ENCODE measurements at regions not wholly inside any gene's neighbourhood (a gene's known extent, or its start where the extent isn't known, plus 50 kb on each side); places are given as distances from the start of the nearest gene placed in this dataset.

DNA sequence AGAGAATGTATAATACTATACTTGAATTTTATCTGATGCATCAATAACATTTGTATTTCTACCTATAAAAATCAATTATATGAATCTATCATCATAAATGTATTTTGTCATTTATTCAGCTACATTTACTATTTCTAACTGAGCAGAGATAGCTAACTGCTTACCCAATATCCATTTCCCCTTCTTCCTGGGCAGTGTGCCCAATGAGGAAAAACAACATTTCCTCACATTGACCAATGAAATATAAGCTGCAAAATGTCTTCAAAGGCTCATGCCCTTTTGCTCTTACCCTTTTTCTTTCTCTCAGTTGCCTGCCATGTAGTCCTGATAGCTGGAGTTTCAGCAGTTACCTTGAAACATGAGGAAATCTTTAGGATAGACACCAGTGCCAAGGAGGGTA lies 385.8 kb upstream of the PCSK5 start:
- DNase-seq (ENCODE audit: low read depth) = no peak
- TF ChIP-seq, protein P1, sequence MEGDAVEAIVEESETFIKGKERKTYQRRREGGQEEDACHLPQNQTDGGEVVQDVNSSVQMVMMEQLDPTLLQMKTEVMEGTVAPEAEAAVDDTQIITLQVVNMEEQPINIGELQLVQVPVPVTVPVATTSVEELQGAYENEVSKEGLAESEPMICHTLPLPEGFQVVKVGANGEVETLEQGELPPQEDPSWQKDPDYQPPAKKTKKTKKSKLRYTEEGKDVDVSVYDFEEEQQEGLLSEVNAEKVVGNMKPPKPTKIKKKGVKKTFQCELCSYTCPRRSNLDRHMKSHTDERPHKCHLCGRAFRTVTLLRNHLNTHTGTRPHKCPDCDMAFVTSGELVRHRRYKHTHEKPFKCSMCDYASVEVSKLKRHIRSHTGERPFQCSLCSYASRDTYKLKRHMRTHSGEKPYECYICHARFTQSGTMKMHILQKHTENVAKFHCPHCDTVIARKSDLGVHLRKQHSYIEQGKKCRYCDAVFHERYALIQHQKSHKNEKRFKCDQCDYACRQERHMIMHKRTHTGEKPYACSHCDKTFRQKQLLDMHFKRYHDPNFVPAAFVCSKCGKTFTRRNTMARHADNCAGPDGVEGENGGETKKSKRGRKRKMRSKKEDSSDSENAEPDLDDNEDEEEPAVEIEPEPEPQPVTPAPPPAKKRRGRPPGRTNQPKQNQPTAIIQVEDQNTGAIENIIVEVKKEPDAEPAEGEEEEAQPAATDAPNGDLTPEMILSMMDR (IDR thresholded peaks at IDR 0.05; ENCODE audit: insufficient read depth, low read depth, low read length) = no peak
- no peak overlapping the region for H3K4me3 ChIP-seq (ENCODE audit: low read depth, low read length)

DNA sequence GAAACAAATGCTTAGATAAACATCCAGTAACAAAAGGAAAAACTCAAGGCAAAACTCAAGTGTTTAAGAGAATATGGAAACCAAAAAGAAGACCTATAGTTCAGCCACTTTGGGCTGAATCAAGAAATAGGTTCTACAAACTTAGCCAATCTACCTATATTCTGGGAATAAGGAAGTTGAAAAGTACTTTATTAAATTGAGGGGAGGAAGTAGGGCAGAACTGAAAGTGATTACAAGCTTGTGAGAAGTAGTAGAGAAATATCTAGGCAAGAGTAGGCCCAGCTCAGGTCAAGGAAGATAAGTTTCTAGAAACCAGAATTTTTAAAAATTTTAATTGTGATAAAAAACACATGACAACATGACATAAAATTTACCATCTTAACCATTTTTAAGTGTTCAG lies 384.8 kb upstream of the PCSK5 start:
- TF ChIP-seq, protein P1 (IDR thresholded peaks at IDR 0.05; ENCODE audit: insufficient read depth, low read depth, low read length) = no peak
- H3K4me3 ChIP-seq (ENCODE audit: low read depth, low read length) = no peak overlapping the region
- no peak for DNase-seq (ENCODE audit: low read depth)

DNA sequence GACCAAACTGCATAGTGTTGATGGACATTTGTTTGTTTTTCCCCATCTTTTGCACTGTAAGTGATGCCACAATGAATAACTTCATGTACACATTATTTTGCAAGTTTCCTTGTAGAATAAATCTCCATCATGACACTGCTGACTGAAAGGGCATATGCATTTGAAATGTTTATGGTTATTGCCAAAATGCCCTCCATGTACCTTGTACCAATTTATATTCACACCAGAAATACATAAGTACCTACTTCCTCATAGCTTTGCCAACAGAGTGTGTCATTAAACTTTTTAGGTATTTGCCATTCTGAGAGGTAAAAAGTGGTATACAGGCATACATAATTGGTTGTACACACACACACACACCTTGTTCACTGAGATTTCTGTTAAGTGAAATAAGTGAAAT lies 361.0 kb upstream of the PCSK5 start:
- H3K4me3 ChIP-seq (ENCODE audit: low read depth, low read length) = no peak overlapping the region
- TF ChIP-seq, protein P1 (IDR thresholded peaks at IDR 0.05; ENCODE audit: insufficient read depth, low read depth, low read length) = no peak
- DNase-seq (ENCODE audit: low read depth) = no peak

DNA sequence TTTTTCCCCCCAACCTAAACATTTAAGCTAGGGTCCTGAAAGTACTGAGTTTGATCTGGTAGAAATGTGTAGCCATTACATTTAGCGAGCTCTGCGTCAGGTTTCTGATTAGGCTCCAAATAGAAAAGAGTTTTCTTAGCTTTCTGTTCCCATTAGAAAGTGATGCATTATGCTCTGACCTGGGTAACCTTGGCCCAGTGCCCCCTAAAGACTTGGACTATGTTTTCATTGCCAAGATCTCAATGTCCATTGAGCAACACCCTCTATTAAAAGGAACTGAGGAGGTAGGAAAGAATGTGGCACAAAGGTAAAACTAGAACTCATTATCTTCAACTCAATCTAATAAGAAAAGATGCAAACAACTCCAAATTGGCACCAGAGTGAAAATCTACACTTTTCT lies 358.9 kb upstream of the PCSK5 start:
- no peak overlapping the region for H3K4me3 ChIP-seq (ENCODE audit: low read depth, low read length)
- TF ChIP-seq, protein P1 (IDR thresholded peaks at IDR 0.05; ENCODE audit: insufficient read depth, low read depth, low read length) = no peak
- DNase-seq (ENCODE audit: low read depth) = no peak

DNA sequence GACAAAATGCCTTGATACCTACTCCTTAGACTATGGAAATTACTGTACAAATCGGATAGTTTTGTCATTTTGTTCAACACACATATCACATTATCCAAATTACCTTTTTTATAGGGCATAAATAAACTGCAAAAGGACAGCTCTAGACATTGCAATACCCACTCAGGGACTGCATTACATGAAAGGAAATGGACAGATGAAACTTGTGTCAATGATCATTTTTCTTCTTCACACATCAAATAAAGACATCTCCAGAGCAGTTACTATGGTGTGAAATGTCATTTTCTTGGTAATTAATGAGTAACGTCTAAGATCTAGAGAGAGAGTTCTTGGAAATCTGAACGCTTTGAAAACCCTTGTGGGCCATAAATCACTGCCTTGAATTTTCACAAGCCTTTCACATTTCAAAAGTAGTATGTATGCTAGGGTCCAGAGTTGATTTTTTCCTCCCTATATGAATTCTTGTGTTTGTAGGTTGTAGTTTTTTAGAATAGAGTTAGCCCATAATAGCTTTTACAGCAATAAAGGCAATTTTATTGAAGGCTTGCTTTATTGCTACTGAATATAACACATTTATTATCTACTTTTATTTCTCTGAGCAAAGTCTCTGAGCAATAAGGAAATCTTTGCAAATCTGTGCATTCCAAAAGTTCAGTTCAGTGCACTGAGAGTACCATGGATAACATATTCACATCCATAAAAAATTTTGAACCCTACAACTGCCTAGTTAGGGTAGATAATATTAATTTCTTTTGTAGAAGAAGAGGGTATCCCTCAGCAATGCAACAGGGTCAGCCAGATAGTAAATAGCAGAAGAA lies 358.0 kb upstream of the PCSK5 start:
- TF ChIP-seq, protein P1 (IDR thresholded peaks at IDR 0.05; ENCODE audit: insufficient read depth, low read depth, low read length) = no peak

DNA sequence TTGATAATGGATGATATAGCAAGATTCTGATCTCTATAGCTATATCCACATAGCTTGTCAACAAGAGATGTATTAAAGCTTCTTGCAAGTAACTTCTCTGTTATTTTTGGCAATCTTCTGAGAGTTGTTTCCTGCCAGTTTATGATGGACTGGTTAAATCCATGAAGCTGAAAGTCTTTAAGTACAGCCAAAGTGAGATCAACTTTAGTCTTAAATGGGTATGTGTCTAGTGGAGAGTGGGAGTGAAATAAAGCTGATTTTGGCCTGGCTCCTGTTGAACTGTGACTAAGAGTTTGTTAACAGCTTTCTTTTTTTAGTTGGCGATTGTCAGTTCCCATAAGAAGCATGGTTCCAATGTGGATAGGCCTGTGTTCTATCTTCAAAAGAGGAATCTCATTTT lies 350.9 kb upstream of the PCSK5 start:
- no peak for DNase-seq (ENCODE audit: low read depth)
- TF ChIP-seq, protein P1 (IDR thresholded peaks at IDR 0.05; ENCODE audit: insufficient read depth, low read depth, low read length) = no peak
- no peak overlapping the region for H3K4me3 ChIP-seq (ENCODE audit: low read depth, low read length)

More for the DNA sequence above, 358.0 kb upstream of the PCSK5 start:
- no peak overlapping the region for H3K4me3 ChIP-seq (ENCODE audit: low read depth, low read length)
- no peak for DNase-seq (ENCODE audit: low read depth)

DNA sequence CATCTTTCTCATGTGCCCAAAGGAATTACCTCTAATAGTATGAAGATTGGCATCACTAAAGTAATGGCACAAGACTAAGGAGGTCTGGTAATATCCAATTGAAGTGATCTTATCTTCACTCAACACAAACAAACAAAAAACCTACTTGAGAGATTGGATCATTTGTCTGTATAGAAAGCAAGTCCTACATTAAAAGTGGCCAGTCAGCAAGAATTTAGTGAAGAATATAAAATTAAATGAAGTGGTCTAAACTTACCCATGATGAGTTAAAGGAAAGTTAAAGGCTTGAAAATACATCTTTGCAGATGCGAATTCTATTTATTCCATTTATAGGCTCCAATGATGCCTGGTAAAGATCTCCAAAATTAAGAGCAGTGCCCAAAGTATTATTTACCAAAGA lies 350.3 kb upstream of the PCSK5 start:
- DNase-seq (ENCODE audit: low read depth) = no peak
- no peak overlapping the region for H3K4me3 ChIP-seq (ENCODE audit: low read depth, low read length)
- TF ChIP-seq, protein P1 (IDR thresholded peaks at IDR 0.05; ENCODE audit: insufficient read depth, low read depth, low read length) = no peak

All from fibroblast of villous mesenchyme (primary cell).